Epithelial cell of prostate (primary cell): ENCODE measurements at regions not wholly inside any gene's neighbourhood (a gene's known extent, or its start where the extent isn't known, plus 50 kb on each side); places are given as distances from the start of the nearest gene placed in this dataset.
"Not testable (repeated sequence)": the region's sequence is repeated elsewhere in the genome, so short reads cannot be mapped to it uniquely, and the experiment has no call there.

Source experiments
- DNase-seq: peaks from one replicate; pipeline ENCODE4 v3.0.0-alpha.2; 2011; ENCODE audit warnings: low read depth, low spot score
- H3K27ac ChIP-seq: fragments of 450-650 bp; 2 replicates; pipeline ENCODE4 v1.5.1; 2017; ENCODE audit warnings: mild to moderate bottlenecking

- H3K27ac ChIP-seq, result no peak overlapping the region
- no peak for DNase-seq
Observed at GRCh38 chr2:64792300-64792699, 138.6 kb upstream of the SERTAD2 start.

- peak overlapping the region; percentile 16 for H3K27ac ChIP-seq
- DNase-seq, result no peak
Observed at GRCh38 chr2:64792995-64793639, 139.4 kb upstream of the SERTAD2 start.

- H3K27ac ChIP-seq, result peak overlapping the region; percentile 16
- DNase-seq, result no peak
Observed at GRCh38 chr2:64793701-64794100, 140.0 kb upstream of the SERTAD2 start.

- no peak overlapping the region for H3K27ac ChIP-seq
- DNase-seq, result no peak
Observed at GRCh38 chr2:64794426-64794995, 140.8 kb upstream of the SERTAD2 start.

GRCh38 chr2:64795024-64795592, 141.4 kb upstream of the SERTAD2 start:
- no peak for DNase-seq
- no peak overlapping the region for H3K27ac ChIP-seq

GRCh38 chr2:64796926-64797325, 143.2 kb upstream of the SERTAD2 start:
- H3K27ac ChIP-seq, result no peak overlapping the region
- DNase-seq, result no peak

GRCh38 chr2:64797881-64798575, 144.3 kb upstream of the SERTAD2 start:
- no peak overlapping the region for H3K27ac ChIP-seq
- no peak for DNase-seq

- no peak for DNase-seq
- H3K27ac ChIP-seq, result no peak overlapping the region
Observed at GRCh38 chr2:64799592-64800252, 146.0 kb upstream of the SERTAD2 start.

- H3K27ac ChIP-seq, result no peak overlapping the region
- no peak for DNase-seq
Observed at GRCh38 chr2:64803776-64804175, 150.1 kb upstream of the SERTAD2 start.

GRCh38 chr2:64804651-64805050, 150.9 kb upstream of the SERTAD2 start:
- no peak for DNase-seq
- no peak overlapping the region for H3K27ac ChIP-seq

GRCh38 chr2:64807417-64807816, 153.7 kb upstream of the SERTAD2 start:
- DNase-seq, result peak; percentile 97
- H3K27ac ChIP-seq, result peak overlapping the region; percentile 78

GRCh38 chr2:64808092-64808491, 154.4 kb upstream of the SERTAD2 start:
- DNase-seq, result no peak
- peak overlapping the region; percentile 78 for H3K27ac ChIP-seq

GRCh38 chr2:64808754-64809153, 155.0 kb upstream of the SERTAD2 start:
- no peak for DNase-seq
- H3K27ac ChIP-seq, result no peak overlapping the region

- DNase-seq, result no peak
Observed at GRCh38 chr2:64809216-64809615, 155.5 kb upstream of the SERTAD2 start.

GRCh38 chr2:64812285-64812684, 158.6 kb upstream of the SERTAD2 start:
- no peak for DNase-seq
- H3K27ac ChIP-seq, result no peak overlapping the region

More at GRCh38 chr2:64809216-64809615, 155.5 kb upstream of the SERTAD2 start:
- H3K27ac ChIP-seq, result no peak overlapping the region

GRCh38 chr2:64814007-64814406, 160.3 kb upstream of the SERTAD2 start:
- no peak overlapping the region for H3K27ac ChIP-seq
- DNase-seq, result no peak

- not testable (repeated sequence) for H3K27ac ChIP-seq, DNase-seq
Observed at GRCh38 chr2:64816526-64816925, 162.8 kb upstream of the SERTAD2 start.

- DNase-seq, result no peak
Observed at GRCh38 chr2:64817453-64817852, 163.7 kb upstream of the SERTAD2 start.

GRCh38 chr2:64818664-64819060, 164.9 kb upstream of the SERTAD2 start:
- H3K27ac ChIP-seq, result peak overlapping the region; percentile 21
- DNase-seq, result no peak

More at GRCh38 chr2:64817453-64817852, 163.7 kb upstream of the SERTAD2 start:
- no peak overlapping the region for H3K27ac ChIP-seq

- H3K27ac ChIP-seq, result no peak overlapping the region
- no peak for DNase-seq
Observed at GRCh38 chr2:64819361-64819760, 165.6 kb upstream of the SERTAD2 start.
